K562 (cell line): ENCODE measurements at regions not wholly inside any gene's neighbourhood (a gene's known extent, or its start where the extent isn't known, plus 50 kb on each side); places are given as distances from the start of the nearest gene placed in this dataset.

Experiments used
- FOXA1 ChIP-seq: fragments of 450-650 bp; IDR thresholded peaks from 2 replicates; pipeline ENCODE4 v1.6.1; 2016; ENCODE audit warnings: mild to moderate bottlenecking, borderline replicate concordance
- ZNF121 ChIP-seq: sonication (generic); formaldehyde crosslinking; conservative IDR thresholded peaks from 2 replicates; pipeline ENCODE4 v1.8.0; 2022; ENCODE audit warnings: missing genetic modification reagents
- ZNF431 ChIP-seq: sonication (generic); formaldehyde crosslinking; IDR thresholded peaks from 2 replicates; pipeline ENCODE4 v1.8.0; 2022; ENCODE audit warnings: mild to moderate bottlenecking, missing genetic modification reagents

DNA sequence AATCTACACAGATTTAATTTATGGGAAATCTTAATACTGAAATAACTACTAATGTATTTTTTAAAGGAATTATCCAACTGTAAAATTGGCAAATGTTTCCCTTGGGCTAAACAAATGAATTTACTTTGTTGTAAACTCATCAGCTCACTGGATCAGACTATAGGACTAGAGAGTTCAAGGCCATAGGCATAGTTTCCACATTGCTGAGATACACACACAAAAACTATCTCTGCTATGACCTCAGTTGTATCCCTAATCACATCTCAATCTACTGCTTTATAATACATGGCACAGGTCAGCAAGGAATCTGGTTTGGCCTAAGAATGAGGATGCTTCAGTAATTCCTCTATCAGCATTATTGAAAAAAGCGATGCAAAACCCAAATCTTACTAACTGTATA is 101.1 kb upstream of the SLC39A10 start:
- TF ChIP-seq ZNF431 (CRISPR knock-in tag) (no peak), ZNF121 (CRISPR knock-in tag) (no peak), FOXA1 (no peak)
